ENCODE measurements at regions not wholly inside any gene's neighbourhood (a gene's known extent, or its start where the extent isn't known, plus 50 kb on each side); places are given as distances from the start of the nearest gene placed in this dataset.

- 91% methylated on average over 2 of the region's 2 CpGs for WGBS
- no peak overlapping the region for H3K4me3 ChIP-seq
- no peak for DNase-seq (ENCODE audit: low spot score)
- TF ChIP-seq POLR2A (IDR thresholded peaks at IDR 0.05) = no peak
- TF ChIP-seq POLR2AphosphoS5 (IDR thresholded peaks at IDR 0.05) = no peak
- no peak for TF ChIP-seq CTCF (IDR thresholded peaks at IDR 0.05)
- H3K36me3 ChIP-seq = no peaks in the 10 kb centered on the region
- H3K4me1 ChIP-seq (replicated peaks) = no peaks in the 10 kb centered on the region
- no peaks in the 10 kb centered on the region for H3K27me3 ChIP-seq (replicated peaks; ENCODE audit: insufficient read depth)
- H3K9me3 ChIP-seq = no peaks in the 10 kb centered on the region
- H3K27ac ChIP-seq = no peak overlapping the region
- intact Hi-C loops (cut with DNase I) = no loop called here
These were observed 123.0 kb upstream of the TNS3 start for GRCh38 chr7:47704936-47705335.

- Histone ChIP-seq H3K36me3 (no peaks in the 10 kb centered on the region), H3K27ac (no peak overlapping the region), H3K4me3 (no peak overlapping the region), H3K9me3 (no peaks in the 10 kb centered on the region), H3K27me3 (replicated peaks; ENCODE audit: insufficient read depth) (no peaks in the 10 kb centered on the region), H3K4me1 (replicated peaks) (no peaks in the 10 kb centered on the region)
- no peak for DNase-seq (ENCODE audit: low spot score)
- intact Hi-C loops (cut with DNase I) = no loop called here
- TF ChIP-seq POLR2AphosphoS5 (IDR thresholded peaks at IDR 0.05) (no peak), CTCF (IDR thresholded peaks at IDR 0.05) (no peak), POLR2A (IDR thresholded peaks at IDR 0.05) (no peak)
- WGBS = 80% methylated on average over 1 of the region's 1 CpG
These were observed 120.2 kb upstream of the TNS3 start for GRCh38 chr7:47702080-47702479.

DNA sequence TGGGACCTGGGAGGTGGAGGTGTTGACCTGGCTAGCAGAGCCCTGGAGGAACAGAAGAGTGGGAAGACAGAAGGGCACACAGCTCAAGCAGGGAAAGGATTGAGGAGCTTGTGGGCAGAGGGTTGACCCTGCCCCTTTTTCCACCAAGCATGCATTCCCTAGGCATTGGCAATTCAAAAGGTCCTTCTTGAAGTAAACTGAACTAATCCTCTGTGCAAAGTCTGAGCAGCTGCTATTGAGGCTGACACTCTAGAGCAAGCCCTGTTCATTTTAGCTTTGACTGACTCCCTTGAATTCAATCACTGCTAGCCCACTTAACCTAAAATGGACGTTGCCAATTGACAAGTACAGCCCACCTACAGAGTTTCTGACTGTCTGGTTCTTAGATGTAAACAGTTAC is 116.5 kb upstream of the TNS3 start:
- Histone ChIP-seq H3K27ac (no peak overlapping the region), H3K36me3 (no peaks in the 10 kb centered on the region), H3K4me3 (no peak overlapping the region), H3K27me3 (replicated peaks; ENCODE audit: insufficient read depth) (no peaks in the 10 kb centered on the region), H3K9me3 (no peaks in the 10 kb centered on the region), H3K4me1 (replicated peaks) (no peaks in the 10 kb centered on the region)
- no peak for TF ChIP-seq CTCF (IDR thresholded peaks at IDR 0.05)
- TF ChIP-seq POLR2A (IDR thresholded peaks at IDR 0.05) = no peak
- TF ChIP-seq POLR2AphosphoS5 (IDR thresholded peaks at IDR 0.05) = no peak
- 50% methylated on average over 1 of the region's 1 CpG for WGBS
- intact Hi-C loops (cut with DNase I) = no loop called here
- DNase-seq (ENCODE audit: low spot score) = no peak

DNA sequence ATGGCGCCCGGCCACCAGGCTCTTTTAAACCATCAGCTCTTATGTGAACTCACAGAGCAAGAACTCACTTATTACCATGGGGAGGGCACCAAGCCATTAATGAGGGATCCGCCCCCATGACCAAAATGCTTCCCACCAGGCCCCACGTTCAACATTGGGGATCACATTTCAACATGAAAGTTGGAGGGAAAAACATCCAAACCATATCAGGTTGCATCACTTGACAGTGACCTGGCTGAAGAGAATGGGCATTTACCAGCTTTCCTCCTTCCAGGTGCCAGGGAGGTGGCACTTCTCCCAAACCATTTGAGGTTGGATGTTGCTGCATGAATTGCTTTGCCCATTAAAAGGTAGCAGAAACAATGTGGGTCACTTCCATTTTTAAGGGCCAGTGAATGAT is 115.6 kb upstream of the TNS3 start:
- intact Hi-C loops (cut with DNase I) = no loop called here
- no peaks in the 10 kb centered on the region for H3K4me1 ChIP-seq (replicated peaks)
- TF ChIP-seq CTCF (IDR thresholded peaks at IDR 0.05) (no peak), POLR2AphosphoS5 (IDR thresholded peaks at IDR 0.05) (no peak), POLR2A (IDR thresholded peaks at IDR 0.05) (no peak)
- 58% methylated on average over 4 of the region's 4 CpGs for WGBS
- H3K27ac ChIP-seq = no peak overlapping the region
- no peak for DNase-seq (ENCODE audit: low spot score)
- H3K36me3 ChIP-seq = no peaks in the 10 kb centered on the region
- no peaks in the 10 kb centered on the region for H3K9me3 ChIP-seq
- H3K27me3 ChIP-seq (replicated peaks; ENCODE audit: insufficient read depth) = no peaks in the 10 kb centered on the region
- no peak overlapping the region for H3K4me3 ChIP-seq

GRCh38 chr7:47696152-47696710 is 114.3 kb upstream of the TNS3 start:
- Histone ChIP-seq H3K27ac (no peak overlapping the region), H3K9me3 (no peaks in the 10 kb centered on the region), H3K27me3 (replicated peaks; ENCODE audit: insufficient read depth) (no peaks in the 10 kb centered on the region), H3K36me3 (no peaks in the 10 kb centered on the region), H3K4me3 (no peak overlapping the region), H3K4me1 (replicated peaks) (no peaks in the 10 kb centered on the region)
- intact Hi-C loops (cut with DNase I) = no loop called here
- 88% methylated on average over 7 of the region's 7 CpGs for WGBS
- TF ChIP-seq POLR2AphosphoS5 (IDR thresholded peaks at IDR 0.05) (no peak), CTCF (IDR thresholded peaks at IDR 0.05) (no peak), POLR2A (IDR thresholded peaks at IDR 0.05) (no peak)
- DNase-seq (ENCODE audit: low spot score) = no peak
